ENCODE measurements at regions not wholly inside any gene's neighbourhood (a gene's known extent, or its start where the extent isn't known, plus 50 kb on each side); places are given as distances from the start of the nearest gene placed in this dataset.

DNA sequence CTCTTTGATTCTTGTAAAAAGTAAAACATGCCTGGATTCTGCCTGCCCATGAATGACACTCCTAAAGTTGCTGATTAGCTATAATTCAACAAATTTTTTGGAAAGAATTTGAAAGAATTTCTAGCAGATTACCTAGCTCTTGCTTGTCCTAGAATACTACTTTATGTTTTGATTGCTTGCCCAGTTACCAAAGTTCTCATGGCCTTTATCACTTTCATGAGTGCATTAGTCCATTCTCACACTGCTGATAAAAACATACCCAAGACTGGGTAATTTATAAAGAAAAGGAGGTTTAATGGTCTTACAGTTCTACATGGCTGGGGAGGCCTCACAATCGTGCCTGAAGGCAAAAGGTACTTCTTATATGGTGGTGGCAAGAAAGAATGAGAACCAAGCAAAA, 1137.3 kb downstream of the SORCS1 start:
- TF ChIP-seq, protein P1, sequence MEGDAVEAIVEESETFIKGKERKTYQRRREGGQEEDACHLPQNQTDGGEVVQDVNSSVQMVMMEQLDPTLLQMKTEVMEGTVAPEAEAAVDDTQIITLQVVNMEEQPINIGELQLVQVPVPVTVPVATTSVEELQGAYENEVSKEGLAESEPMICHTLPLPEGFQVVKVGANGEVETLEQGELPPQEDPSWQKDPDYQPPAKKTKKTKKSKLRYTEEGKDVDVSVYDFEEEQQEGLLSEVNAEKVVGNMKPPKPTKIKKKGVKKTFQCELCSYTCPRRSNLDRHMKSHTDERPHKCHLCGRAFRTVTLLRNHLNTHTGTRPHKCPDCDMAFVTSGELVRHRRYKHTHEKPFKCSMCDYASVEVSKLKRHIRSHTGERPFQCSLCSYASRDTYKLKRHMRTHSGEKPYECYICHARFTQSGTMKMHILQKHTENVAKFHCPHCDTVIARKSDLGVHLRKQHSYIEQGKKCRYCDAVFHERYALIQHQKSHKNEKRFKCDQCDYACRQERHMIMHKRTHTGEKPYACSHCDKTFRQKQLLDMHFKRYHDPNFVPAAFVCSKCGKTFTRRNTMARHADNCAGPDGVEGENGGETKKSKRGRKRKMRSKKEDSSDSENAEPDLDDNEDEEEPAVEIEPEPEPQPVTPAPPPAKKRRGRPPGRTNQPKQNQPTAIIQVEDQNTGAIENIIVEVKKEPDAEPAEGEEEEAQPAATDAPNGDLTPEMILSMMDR (IDR thresholded peaks at IDR 0.05; ENCODE audit: extremely low read depth in 1 of 2, insufficient read depth in 1 of 2, low read depth in 1 of 2, low read length in 2 of 2): no peak
- TF ChIP-seq JUN (IDR thresholded peaks at IDR 0.05; ENCODE audit: borderline replicate concordance, insufficient read depth, insufficient read length, low read depth): no peak
- no peak for TF ChIP-seq POLR2A (IDR thresholded peaks at IDR 0.05; ENCODE audit: low read depth, low read length)
- TF ChIP-seq POLR2AphosphoS5 (IDR thresholded peaks at IDR 0.05; ENCODE audit: insufficient read depth, low read depth, low read length): no peak
- TF ChIP-seq, protein P2, sequence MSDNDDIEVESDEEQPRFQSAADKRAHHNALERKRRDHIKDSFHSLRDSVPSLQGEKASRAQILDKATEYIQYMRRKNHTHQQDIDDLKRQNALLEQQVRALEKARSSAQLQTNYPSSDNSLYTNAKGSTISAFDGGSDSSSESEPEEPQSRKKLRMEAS (IDR thresholded peaks at IDR 0.05; ENCODE audit: insufficient read depth, insufficient read length): no peak
- no peak for TF ChIP-seq MYC (IDR thresholded peaks at IDR 0.05; ENCODE audit: low read depth, low read length)
- TF ChIP-seq GATA2 (IDR thresholded peaks at IDR 0.05; ENCODE audit: insufficient read depth, insufficient read length, low read depth, low read length): no peak

All from endothelial cell of umbilical vein (primary cell).